H1 (cell line): ENCODE measurements at regions not wholly inside any gene's neighbourhood (a gene's known extent, or its start where the extent isn't known, plus 50 kb on each side); places are given as distances from the start of the nearest gene placed in this dataset.

Source experiments
- CTCF ChIA-PET: fragments of 300-600 bp; sonication (Branson Sonifier 250); formaldehyde crosslinking; loops from one replicate; lab custom pipeline; 2021; ENCODE audit not compliant: partially characterized antibody; lab: Charles Lee
- POLR2A ChIA-PET: fragments of 300-600 bp; sonication (Branson Sonifier 250); formaldehyde crosslinking; loops from one replicate; lab custom pipeline; 2021; ENCODE audit warnings: inconsistent platforms; ENCODE audit not compliant: partially characterized antibody; lab: Charles Lee
- DNase-seq, 2 experiments: peaks; one replicate each; pipeline versions ENCODE4 v3.0.0 to v3.0.0-alpha.2; 2010 to 2022; ENCODE audit warnings: low spot score in 2 of 2, low read depth in 1 of 2, mixed read lengths in 1 of 2
- FAIRE-seq: peaks from 2 replicates; lab custom pipeline; 2011; peaks lifted over from hg19 to GRCh38; lab: Jason Lieb, UNC
- H2AFZ ChIP-seq: 2 replicates; pipeline ENCODE4 v1.8.1; 2012; ENCODE audit warnings: low read length, inconsistent platforms
- H2AK5ac ChIP-seq: 2 replicates; pipeline ENCODE4 v1.6.1; 2013; ENCODE audit warnings: low read depth, low read length
- H2BK120ac ChIP-seq: replicated peaks from 2 replicates; pipeline ENCODE3; 2013; ENCODE audit warnings: low read depth, low read length, inconsistent platforms
- H2BK12ac ChIP-seq: 2 replicates; pipeline ENCODE4 v1.6.1; 2013; ENCODE audit warnings: low read depth, low read length
- H2BK15ac ChIP-seq: 2 replicates; pipeline ENCODE4 v1.6.1; 2013; ENCODE audit warnings: low read length
- H2BK20ac ChIP-seq: 2 replicates; pipeline ENCODE4 v1.6.1; 2013; ENCODE audit warnings: low read length
- H2BK5ac ChIP-seq: 2 replicates; pipeline ENCODE4 v1.6.1; 2013; ENCODE audit warnings: low read depth, low read length
- H3K14ac ChIP-seq: 2 replicates; pipeline ENCODE4 v1.6.1; 2013; ENCODE audit warnings: inconsistent platforms; ENCODE audit not compliant: insufficient read length
- H3K18ac ChIP-seq: 2 replicates; pipeline ENCODE4 v1.6.1; 2013; ENCODE audit warnings: low read length; ENCODE audit errors: extremely low read depth
- H3K23ac ChIP-seq: 2 replicates; pipeline ENCODE4 v1.6.1; 2013; ENCODE audit warnings: inconsistent platforms; ENCODE audit not compliant: insufficient read length
- H3K23me2 ChIP-seq: 2 replicates; pipeline ENCODE4 v1.6.1; 2013; ENCODE audit warnings: low read depth, low read length
- H3K27ac ChIP-seq: 2 replicates; pipeline ENCODE4 v1.6.1; 2011; ENCODE audit warnings: low read depth, low read length, inconsistent platforms
- H3K27me3 ChIP-seq, 4 experiments: replicated peaks in 1 of 4; 1 replicate in 1 of 4; 2 replicates in 3 of 4; pipeline versions ENCODE4 v1.6.1 to v1.8.1; 2011 to 2013; ENCODE audit warnings: low read length in 3 of 4, mild to moderate bottlenecking in 3 of 4, inconsistent platforms in 2 of 4, mixed read lengths in 2 of 4, moderate library complexity in 1 of 4; ENCODE audit not compliant: control insufficient read depth in 3 of 4, insufficient read depth in 3 of 4; ENCODE audit errors: extremely low read depth in 1 of 4
- H3K36me3 ChIP-seq, 4 experiments: 2 replicates each; pipeline versions ENCODE4 v1.6.1 to v1.8.1; 2011 to 2013; ENCODE audit warnings: mild to moderate bottlenecking in 4 of 4, low read length in 3 of 4, moderate library complexity in 2 of 4, control low read depth in 1 of 4, inconsistent platforms in 1 of 4; ENCODE audit not compliant: insufficient read depth in 4 of 4, control insufficient read depth in 2 of 4
- H3K4ac ChIP-seq: replicated peaks from 2 replicates; pipeline ENCODE3; 2013; ENCODE audit warnings: low read length, low read depth, mixed read lengths, inconsistent platforms; ENCODE audit not compliant: insufficient read length
- H3K4me1 ChIP-seq, 4 experiments: replicated peaks in 1 of 4; 1 replicate in 1 of 4; 2 replicates in 3 of 4; pipeline versions ENCODE4 v1.6.1 to v1.8.1; 2011 to 2013; ENCODE audit warnings: low read length in 3 of 4, inconsistent platforms in 2 of 4, mixed read lengths in 1 of 4; ENCODE audit not compliant: insufficient read depth in 4 of 4, control insufficient read depth in 3 of 4
- H3K4me2 ChIP-seq, 2 experiments: 2 replicates each; pipeline versions ENCODE4 v1.6.1 to v1.8.1; 2011 to 2013; ENCODE audit warnings: low read depth in 2 of 2, low read length in 2 of 2, control low read depth in 1 of 2, inconsistent platforms in 1 of 2, mild to moderate bottlenecking in 1 of 2; ENCODE audit not compliant: insufficient read depth in 1 of 2
- H3K4me3 ChIP-seq, 4 experiments: fragments of 200-600, 300-600 bp in 1 of 4; sonication (generic), shearing (Covaris generic), sonication (Bioruptor Twin) in 1 of 4; 2 replicates each; pipeline versions ENCODE4 v1.5.1 to v1.8.1; 2011 to 2016; ENCODE audit warnings: low read length in 4 of 4, low read depth in 3 of 4, control low read depth in 2 of 4, inconsistent platforms in 2 of 4, mild to moderate bottlenecking in 2 of 4, mixed read lengths in 1 of 4, moderate library complexity in 1 of 4; ENCODE audit not compliant: insufficient read depth in 2 of 4; ENCODE audit errors: extremely low read depth in 1 of 4
- H3K56ac ChIP-seq: replicated peaks from 2 replicates; pipeline ENCODE3; 2013; ENCODE audit warnings: low read depth, mild to moderate bottlenecking, mixed read lengths, low read length, inconsistent platforms; ENCODE audit not compliant: insufficient read length
- H3K79me1 ChIP-seq: 2 replicates; pipeline ENCODE4 v1.6.1; 2013; ENCODE audit warnings: low read depth, low read length, control low read depth
- H3K79me2 ChIP-seq, 2 experiments: 2 replicates each; pipeline versions ENCODE4 v1.6.1 to v1.8.1; 2012 to 2013; ENCODE audit warnings: low read length in 2 of 2, mild to moderate bottlenecking in 2 of 2, inconsistent platforms in 1 of 2; ENCODE audit not compliant: insufficient read depth in 2 of 2, control insufficient read depth in 1 of 2
- H3K9ac ChIP-seq, 4 experiments: replicated peaks in 1 of 4; 1 replicate in 1 of 4; 2 replicates in 3 of 4; pipeline versions ENCODE4 v1.6.1 to v1.8.1; 2011 to 2013; ENCODE audit warnings: low read depth in 3 of 4, low read length in 3 of 4, control low read depth in 2 of 4, mild to moderate bottlenecking in 2 of 4, moderate library complexity in 2 of 4, inconsistent platforms in 1 of 4; ENCODE audit errors: extremely low read depth in 1 of 4
- H3K9me3 ChIP-seq, 2 experiments: 2 replicates each; pipeline versions ENCODE4 v1.6.1 to v1.8.1; 2012 to 2013; ENCODE audit warnings: mild to moderate bottlenecking in 2 of 2, moderate library complexity in 2 of 2, control low read depth in 1 of 2, inconsistent platforms in 1 of 2, low read depth in 1 of 2, low read length in 1 of 2, mixed read lengths in 1 of 2; ENCODE audit not compliant: insufficient read depth in 2 of 2
- H4K20me1 ChIP-seq, 2 experiments: replicated peaks in 1 of 2; 2 replicates each; pipeline versions ENCODE3 to v1.8.1; 2011 to 2013; ENCODE audit warnings: inconsistent platforms in 2 of 2, low read length in 2 of 2, mild to moderate bottlenecking in 1 of 2; ENCODE audit not compliant: insufficient read depth in 2 of 2, control insufficient read depth in 1 of 2
- H4K5ac ChIP-seq: 2 replicates; pipeline ENCODE4 v1.6.1; 2013; ENCODE audit warnings: low read length, low read depth, mixed read lengths, inconsistent platforms; ENCODE audit not compliant: insufficient read length
- H4K8ac ChIP-seq: 2 replicates; pipeline ENCODE4 v1.8.0; 2013; ENCODE audit warnings: mild to moderate bottlenecking, moderate library complexity, low read length, inconsistent platforms; ENCODE audit not compliant: insufficient read depth; ENCODE audit errors: extremely low read depth
- H4K91ac ChIP-seq: replicated peaks from 2 replicates; pipeline ENCODE3; 2013; ENCODE audit warnings: low read length, mixed read lengths, inconsistent platforms; ENCODE audit not compliant: insufficient read length
- BACH1 ChIP-seq: IDR thresholded peaks from 2 replicates; pipeline ENCODE4 v1.6.1; 2012; ENCODE audit warnings: low read length, improper control_type of control experiment
- CHD1 ChIP-seq: IDR thresholded peaks from 2 replicates; pipeline ENCODE4 v1.6.1; 2012; ENCODE audit warnings: low read depth, low read length, improper control_type of control experiment
- CREB1 ChIP-seq: IDR thresholded peaks from 2 replicates; pipeline ENCODE4 v1.6.1; 2012; ENCODE audit warnings: inconsistent platforms
- GABPA ChIP-seq: IDR thresholded peaks from 2 replicates; pipeline ENCODE4 v1.6.1; 2011; ENCODE audit warnings: mild to moderate bottlenecking, low read length, moderate library complexity, borderline replicate concordance; ENCODE audit not compliant: insufficient read depth
- GTF2F1 ChIP-seq: IDR thresholded peaks from 2 replicates; pipeline ENCODE4 v1.6.1; 2012; ENCODE audit warnings: low read depth, low read length, improper control_type of control experiment, borderline replicate concordance
- HDAC2 ChIP-seq, 2 experiments: fragments of 300-600 bp in 1 of 2; sonication (generic) in 1 of 2; IDR thresholded peaks; 2 replicates each; pipeline ENCODE4 v1.6.1; 2011 to 2012; ENCODE audit warnings: low read depth in 2 of 2, low read length in 2 of 2, mild to moderate bottlenecking in 2 of 2, moderate library complexity in 2 of 2, borderline replicate concordance in 1 of 2, inconsistent platforms in 1 of 2
- JUND ChIP-seq: IDR thresholded peaks from 2 replicates; pipeline ENCODE4 v1.6.1; 2011; ENCODE audit warnings: mild to moderate bottlenecking, improper control_type of control experiment, low read length
- KDM1A ChIP-seq: fragments of 200-600, 300-600 bp; sonication (generic); IDR thresholded peaks from 2 replicates; pipeline ENCODE4 v1.7.1; 2016; ENCODE audit warnings: mild to moderate bottlenecking, low read length, borderline replicate concordance
- KDM4A ChIP-seq: IDR thresholded peaks from one replicate; pipeline ENCODE4 v1.7.1; 2012; ENCODE audit warnings: low read depth, mild to moderate bottlenecking, moderate library complexity, low read length, inconsistent platforms; ENCODE audit not compliant: severe bottlenecking
- POLR2AphosphoS5 ChIP-seq: IDR thresholded peaks from 2 replicates; pipeline ENCODE4 v1.6.1; 2011; ENCODE audit warnings: low read depth, low read length
- RFX5 ChIP-seq: IDR thresholded peaks from 2 replicates; pipeline ENCODE4 v1.6.1; 2011; ENCODE audit warnings: low read depth, low read length, improper control_type of control experiment, borderline replicate concordance
- TBP ChIP-seq: IDR thresholded peaks from 2 replicates; pipeline ENCODE4 v1.6.1; 2011; ENCODE audit warnings: low read depth, low read length, improper control_type of control experiment
- TEAD4 ChIP-seq: IDR thresholded peaks from 2 replicates; pipeline ENCODE4 v1.6.1; 2012; ENCODE audit warnings: low read depth, low read length, inconsistent platforms, mixed read lengths
- WGBS, 2 experiments: shearing (Covaris generic) in 1 of 2; methylation state at CpG; one replicate each; pipeline versions ENCODE4 v1.1.6 to v1.1.7; 2013 to 2015; ENCODE audit warnings: low lambda C conversion rate in 2 of 2, mixed read lengths in 2 of 2, inconsistent platforms in 1 of 2, low coverage in 1 of 2, missing lambda C conversion rate in 1 of 2; ENCODE audit not compliant: insufficient replicate concordance in 2 of 2, insufficient coverage in 1 of 2, insufficient read length in 1 of 2; ENCODE audit errors: extremely low coverage in 1 of 2, missing lambda C conversion rate in 1 of 2; 5-methylcytosine and 5-hydroxymethylcytosine counted together

DNA sequence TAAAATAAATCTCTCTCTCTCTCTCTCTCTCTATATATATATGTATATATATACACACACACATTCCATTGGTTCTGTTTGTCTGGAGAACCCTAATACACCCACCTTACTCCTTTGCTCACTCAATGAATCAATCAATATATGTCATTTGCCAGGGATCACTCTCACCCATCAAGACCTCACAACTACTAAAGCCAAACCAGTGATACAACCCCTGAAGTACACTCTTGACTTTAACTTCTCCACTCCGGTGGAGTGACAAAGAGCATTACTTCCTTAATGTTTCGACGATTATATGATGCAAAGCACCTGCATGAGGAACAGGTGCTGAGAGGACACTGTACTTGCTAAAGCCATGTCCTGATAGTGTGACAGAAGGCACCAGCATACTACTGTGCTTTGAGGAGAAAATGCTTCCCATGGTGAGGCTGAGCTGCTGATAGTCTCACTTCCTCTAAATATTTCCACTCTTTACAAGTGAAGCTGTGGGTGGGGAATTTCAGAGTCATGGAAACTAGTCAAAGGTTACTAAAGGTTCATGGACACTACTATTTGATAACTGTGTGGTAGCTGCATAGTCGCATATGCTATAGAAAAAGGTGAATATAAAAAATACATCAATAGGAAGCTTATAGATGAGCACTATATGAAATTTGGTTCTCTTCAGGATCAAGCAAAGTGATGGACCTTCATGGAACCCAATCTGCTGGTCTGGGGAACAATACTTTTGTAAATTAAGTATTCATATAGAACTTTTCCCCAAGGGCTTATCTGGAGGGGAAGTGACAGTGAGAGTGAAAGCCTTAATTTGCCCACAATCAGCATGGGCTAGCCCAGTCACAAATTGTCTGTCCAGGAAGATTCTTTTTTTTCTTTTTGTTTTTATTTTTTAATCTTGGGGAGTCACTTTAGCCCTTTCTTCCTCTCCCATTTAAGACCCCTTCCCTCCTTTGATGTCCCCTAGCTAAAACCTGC is 141.9 kb upstream of the NEDD9 start:
- Histone ChIP-seq H3K14ac (no peak overlapping the region), H3K36me3 (no peaks in the 10 kb centered on the region), H3K4me1 (peaks cover 0 to 7% (median 3%) of the 10 kb centered on the region in 4 experiments; a peak in 2 of 7 replicates), H3K27me3 (peaks cover 0 to 2% (median 0%) of the 10 kb centered on the region in 4 experiments; a peak in 1 of 7 replicates), H3K23me2 (no peaks in the 10 kb centered on the region), H2BK20ac (no peak overlapping the region), H3K27ac (no peak overlapping the region), H4K5ac (no peak overlapping the region), H4K8ac (no peak overlapping the region), H2BK12ac (no peak overlapping the region), H3K9me3 (peaks cover 0 to 6% of the 10 kb centered on the region in 2 experiments; a peak in 1 of 4 replicates), H3K18ac (no peak overlapping the region), H4K20me1 (no peaks in the 10 kb centered on the region), H3K4me2 (no peak overlapping the region), H2BK120ac (no peak overlapping the region), H3K56ac (no peak overlapping the region), H3K4ac (no peak overlapping the region), H3K4me3 (no peak overlapping the region), H2BK15ac (no peak overlapping the region), H3K79me2 (no peaks in the 10 kb centered on the region), H4K91ac (no peak overlapping the region), H3K79me1 (no peaks in the 10 kb centered on the region), H2BK5ac (no peak overlapping the region), H2AFZ (no peak overlapping the region), H3K9ac (no peak overlapping the region), H3K23ac (no peak overlapping the region), H2AK5ac (no peak overlapping the region)
- CTCF ChIA-PET, result interaction anchor here (1.4 kb wide), 1 partner anchor 10 kb away, joined by 3 read pairs; no protein-coding TSS in a partner anchor
- 90% methylated on average over 4 of the region's 4 CpGs; no CpG with 5 or more reads in 1 of the 2 experiments for WGBS, 2 experiments
- FAIRE-seq (no peak), DNase-seq (no peak)
- POLR2A ChIA-PET, result no interaction called here
- no peak for TF ChIP-seq RFX5
- no peak for TF ChIP-seq TBP
- no peak for TF ChIP-seq BACH1
- TF ChIP-seq HDAC2 (IDR thresholded peaks at IDR 0.05; ENCODE audit: borderline replicate concordance in 1 of 2, low read depth in 2 of 2, low read length in 2 of 2), result no peak
- TF ChIP-seq CHD1, result no peak
- no peak for TF ChIP-seq KDM1A
- TF ChIP-seq JUND, result no peak
- TF ChIP-seq POLR2AphosphoS5, result no peak
- no peak for TF ChIP-seq GABPA
- no peak for TF ChIP-seq CREB1
- TF ChIP-seq KDM4A, result no peak
- TF ChIP-seq GTF2F1, result no peak
- TF ChIP-seq TEAD4, result no peak
